Activated T-cell treated with anti-CD3 and anti-CD28 coated beads for 4 hours (primary cell): ENCODE measurements at regions not wholly inside any gene's neighbourhood (a gene's known extent, or its start where the extent isn't known, plus 50 kb on each side); places are given as distances from the start of the nearest gene placed in this dataset.

Experiments
- DNase-seq: peaks from one replicate; pipeline ENCODE4 v3.0.0-alpha.2; 2020

- no peak for DNase-seq
Measured at GRCh38 chrY:21295206-21295605, 215.9 kb upstream of the RBMY1B start.

GRCh38 chrY:21302278-21302677 is 208.9 kb upstream of the RBMY1B start:
- no peak for DNase-seq

GRCh38 chrY:21315366-21315765 is 195.8 kb upstream of the RBMY1B start:
- DNase-seq = no peak
